K562 (cell line): ENCODE measurements at regions not wholly inside any gene's neighbourhood (a gene's known extent, or its start where the extent isn't known, plus 50 kb on each side); places are given as distances from the start of the nearest gene placed in this dataset.

ENCODE experiments used
- ATAC-seq: fragments of 200-7000 bp; cut with Tn5 transposase; 3 replicates; pipeline ENCODE4 v1.9.1; 2020; ENCODE audit warnings: moderate library complexity
- BruUV-seq: library from RNA; stranded (reverse); fragments of 400-500 nt; replicated peaks from 2 replicates; lab custom pipeline; 2021; lab: Mats Ljungman, UMichigan
- CTCF ChIA-PET: fragments of 300-600 bp; formaldehyde crosslinking; extraction: SDS; loops from one replicate; lab custom pipeline; 2021; ENCODE audit warnings: low intra/inter-chr PET ratio; lab: Yijun Ruan, JAX
- POLR2A ChIA-PET: fragments of 300-600, 350-650 bp; sonication (Branson Sonifier 250); formaldehyde crosslinking; extraction: SDS; loops from one replicate; lab custom pipeline; 2021; ENCODE audit warnings: antibody characterized with exemption, inconsistent platforms; lab: Yijun Ruan, JAX
- DNase-seq, 4 experiments: peaks; one replicate each; pipeline versions ENCODE4 v3.0.0 to v3.0.0-alpha.2; 2011 to 2018; ENCODE audit warnings: low spot score in 3 of 4, mixed read lengths in 3 of 4; ENCODE audit errors: extremely low read depth in 1 of 4
- FAIRE-seq: peaks from 2 replicates; lab custom pipeline; 2011; peaks lifted over from hg19 to GRCh38; lab: Jason Lieb, UNC
- H2AFZ ChIP-seq: 2 replicates; pipeline ENCODE4 v1.6.0; 2011; ENCODE audit warnings: low read depth, low read length, control low read depth, inconsistent platforms
- H3K27ac ChIP-seq: fragments of 200-600 bp; 3 replicates; pipeline ENCODE4 v1.8.0; 2011; ENCODE audit warnings: low read depth, mild to moderate bottlenecking, control low read depth, inconsistent platforms, low read length, moderate library complexity, mixed read lengths; ENCODE audit errors: extremely low read depth
- H3K27me3 ChIP-seq, 2 experiments: fragments of 300-600 bp in 1 of 2; 2 replicates in 1 of 2; 3 replicates in 1 of 2; pipeline versions ENCODE4 v1.6.0 to v1.8.0; 2011; ENCODE audit warnings: inconsistent platforms in 2 of 2, low read length in 2 of 2, mild to moderate bottlenecking in 1 of 2, mixed read lengths in 1 of 2, moderate library complexity in 1 of 2; ENCODE audit not compliant: control insufficient read depth in 2 of 2, insufficient read depth in 2 of 2
- H3K36me3 ChIP-seq: fragments of 300-600 bp; 3 replicates; pipeline ENCODE4 v1.8.0; 2011; ENCODE audit warnings: mild to moderate bottlenecking, low read length, inconsistent platforms; ENCODE audit not compliant: control insufficient read depth, insufficient read depth
- H3K4me1 ChIP-seq, 2 experiments: fragments of 200-600 bp in 1 of 2; replicated peaks in 1 of 2; 2 replicates in 1 of 2; 3 replicates in 1 of 2; pipeline versions ENCODE4 v1.5.1 to v1.8.0; 2011; ENCODE audit warnings: inconsistent platforms in 2 of 2, low read length in 2 of 2, mild to moderate bottlenecking in 1 of 2, mixed read lengths in 1 of 2, moderate library complexity in 1 of 2; ENCODE audit not compliant: control insufficient read depth in 2 of 2, insufficient read depth in 2 of 2
- H3K4me2 ChIP-seq: 2 replicates; pipeline ENCODE4 v1.6.1; 2011; ENCODE audit warnings: low read length, control low read depth, inconsistent platforms, mixed read lengths; ENCODE audit not compliant: insufficient read depth
- H3K4me3 ChIP-seq: fragments of 200-600 bp; sonication (generic), shearing (Covaris generic); 2 replicates; pipeline ENCODE4 v1.5.1; 2016; ENCODE audit warnings: control low read depth, inconsistent platforms
- H3K79me2 ChIP-seq: fragments of 200-600 bp; 3 replicates; pipeline ENCODE4 v1.8.0; 2011; ENCODE audit warnings: low read length, inconsistent platforms; ENCODE audit not compliant: control insufficient read depth, insufficient read depth
- H3K9ac ChIP-seq, 2 experiments: 2 replicates each; pipeline versions ENCODE4 v1.6.0 to v1.6.1; 2011; ENCODE audit warnings: low read depth in 2 of 2, low read length in 2 of 2, control low read depth in 1 of 2, inconsistent platforms in 1 of 2, mild to moderate bottlenecking in 1 of 2, mixed read lengths in 1 of 2; ENCODE audit not compliant: insufficient read depth in 1 of 2
- H3K9me1 ChIP-seq: one replicate; pipeline ENCODE4 v1.6.0; 2011; ENCODE audit warnings: inconsistent platforms, mild to moderate bottlenecking, low read length, moderate library complexity; ENCODE audit not compliant: control insufficient read depth, insufficient read depth
- H3K9me3 ChIP-seq: replicated peaks from 2 replicates; pipeline ENCODE4 v1.5.1; 2011; ENCODE audit warnings: low read depth, low read length, inconsistent platforms; ENCODE audit not compliant: control insufficient read depth, insufficient read depth
- H4K20me1 ChIP-seq: replicated peaks from 2 replicates; pipeline ENCODE4 v1.6.1; 2011; ENCODE audit warnings: low read length, inconsistent platforms, mixed read lengths; ENCODE audit not compliant: control insufficient read depth, insufficient read depth
- ADNP ChIP-seq: fragments of 200-800 bp; sonication (Bioruptor generic); IDR thresholded peaks from 2 replicates; pipeline ENCODE4 v1.6.1; 2016; ENCODE audit warnings: missing genetic modification characterization, missing compliant biosample characterization
- ATF6 ChIP-seq: sonication (generic); formaldehyde crosslinking; IDR thresholded peaks from 2 replicates; pipeline ENCODE4 v1.4.0; 2020; ENCODE audit warnings: mild to moderate bottlenecking, missing genetic modification reagents
- BCL6 ChIP-seq: fragments of 250-450 bp; sonication (Bioruptor Pico); IDR thresholded peaks from 2 replicates; pipeline ENCODE4 v1.4.0; 2020
- CBX3 ChIP-seq, 2 experiments: IDR thresholded peaks; 1 replicate in 1 of 2; 2 replicates in 1 of 2; pipeline ENCODE4 v1.6.1; 2012; ENCODE audit warnings: inconsistent platforms in 2 of 2, low read length in 2 of 2, borderline replicate concordance in 1 of 2, control low read depth in 1 of 2
- CREB1 ChIP-seq, 2 experiments: sonication (generic) in 1 of 2; formaldehyde crosslinking in 1 of 2; IDR thresholded peaks; 2 replicates each; pipeline versions ENCODE4 v1.6.1 to v1.8.0; 2012 to 2022; ENCODE audit warnings: inconsistent platforms in 1 of 2, mild to moderate bottlenecking in 1 of 2, missing genetic modification reagents in 1 of 2, moderate library complexity in 1 of 2
- GMEB1 ChIP-seq: fragments of 250-450 bp; sonication (Bioruptor Pico); IDR thresholded peaks from 2 replicates; pipeline ENCODE4 v1.4.0; 2020; ENCODE audit warnings: mild to moderate bottlenecking
- ILK ChIP-seq: fragments of 450-650 bp; IDR thresholded peaks from 2 replicates; pipeline ENCODE4 v1.6.1; 2016; ENCODE audit warnings: missing genetic modification characterization, low read depth, mild to moderate bottlenecking, missing compliant biosample characterization, moderate library complexity, borderline replicate concordance
- MAFF ChIP-seq: IDR thresholded peaks from 2 replicates; pipeline ENCODE4 v1.6.1; 2012; ENCODE audit warnings: low read length, improper control_type of control experiment
- MAFK ChIP-seq: IDR thresholded peaks from 2 replicates; pipeline ENCODE4 v1.6.1; 2011; ENCODE audit warnings: low read length, improper control_type of control experiment
- NCOA4 ChIP-seq: fragments of 450-650 bp; IDR thresholded peaks from 2 replicates; pipeline ENCODE4 v1.6.1; 2018; ENCODE audit warnings: mild to moderate bottlenecking; ENCODE audit not compliant: partially characterized antibody
- NFXL1 ChIP-seq: fragments of 450-650 bp; formaldehyde crosslinking; IDR thresholded peaks from 2 replicates; pipeline ENCODE4 v1.4.0; 2021; ENCODE audit warnings: mild to moderate bottlenecking
- PML ChIP-seq: IDR thresholded peaks from 2 replicates; pipeline ENCODE4 v1.6.1; 2012; ENCODE audit warnings: low read length, inconsistent platforms
- POU5F1 ChIP-seq: fragments of 150-350 bp; IDR thresholded peaks from 2 replicates; pipeline ENCODE4 v1.6.1; 2014; ENCODE audit warnings: borderline replicate concordance, low read length, low read depth, mild to moderate bottlenecking; ENCODE audit not compliant: partially characterized antibody
- PYGO2 ChIP-seq: fragments of 450-650 bp; IDR thresholded peaks from 2 replicates; pipeline ENCODE4 v1.6.1; 2016; ENCODE audit warnings: mild to moderate bottlenecking, missing genetic modification characterization, moderate library complexity, missing compliant biosample characterization
- RUNX1 ChIP-seq: sonication (generic); IDR thresholded peaks from 2 replicates; pipeline ENCODE4 v1.6.1; 2016; ENCODE audit warnings: antibody characterized with exemption, low read depth
- SMARCE1 ChIP-seq: fragments of 450-650 bp; IDR thresholded peaks from 2 replicates; pipeline ENCODE4 v1.7.1; 2016; ENCODE audit warnings: mild to moderate bottlenecking
- ZBED1 ChIP-seq: IDR thresholded peaks from 2 replicates; pipeline ENCODE4 v1.6.1; 2014
- ZBTB1 ChIP-seq: sonication (generic); formaldehyde crosslinking; IDR thresholded peaks from 2 replicates; pipeline ENCODE4 v1.8.1; 2023; ENCODE audit warnings: missing genetic modification reagents, low read depth, mild to moderate bottlenecking, borderline replicate concordance
- ZNF311 ChIP-seq: fragments of 250-450 bp; sonication (Bioruptor Pico); IDR thresholded peaks from 2 replicates; pipeline ENCODE4 v1.4.0; 2020; ENCODE audit warnings: mild to moderate bottlenecking, moderate library complexity
- ZNF316 ChIP-seq: fragments of 450-650 bp; IDR thresholded peaks from 2 replicates; pipeline ENCODE4 v1.6.1; 2016
- ZNF347 ChIP-seq: fragments of 450-650 bp; formaldehyde crosslinking; IDR thresholded peaks from 2 replicates; pipeline ENCODE4 v1.4.0; 2020; ENCODE audit warnings: low read depth, mild to moderate bottlenecking, moderate library complexity
- WGBS: fragments of 100-300 bp; shearing (Covaris generic); methylation state at CpG from one replicate; pipeline ENCODE4 v1.1.6; 2016; ENCODE audit warnings: low coverage, mixed read lengths; ENCODE audit not compliant: insufficient coverage; ENCODE audit errors: missing lambda C conversion rate; 5-methylcytosine and 5-hydroxymethylcytosine counted together
- in situ Hi-C: fragments of 300-500 bp; cut with MboI; formaldehyde crosslinking; loops from 4 replicates; pipeline ENCODE4 v1.15.0; 2018; ENCODE audit warnings: inconsistent platforms, mixed read lengths
- intact Hi-C: fragments of 100-400 bp; cut with micrococcal nuclease; formaldehyde crosslinking; loops from 2 replicates; pipeline ENCODE4 v1.14.2; 2022

GRCh38 chr15:29511663-29512062 is 242.0 kb upstream of the NSMCE3 start:
- intact Hi-C loops (no loop called here), in situ Hi-C loops (no loop called here)
- ChIA-PET CTCF (no interaction called here), POLR2A (no interaction called here)
- H3K4me2 ChIP-seq = no peak overlapping the region
- WGBS = 0% methylated on average over 4 of the region's 4 CpGs
- no peaks in the 10 kb centered on the region for H3K4me1 ChIP-seq
- no TSS peak for BruUV-seq
- FAIRE-seq (no peak), DNase-seq (no peak), ATAC-seq (no peak)
- H3K36me3 ChIP-seq = no peaks in the 10 kb centered on the region
- H2AFZ ChIP-seq = no peak overlapping the region
- TF ChIP-seq NCOA4 (no peak), ZBED1 (no peak), ZNF316 (peak; percentile 61), MAFF (peak; percentile 50; the same call in 1 of the 2 replicates), NFXL1 (CRISPR knock-in tag) (no peak), ZNF311 (CRISPR knock-in tag) (no peak), ATF6 (no peak), PYGO2 (tag) (no peak), ADNP (tag) (no peak), POU5F1 (no peak), BCL6 (CRISPR knock-in tag) (no peak), ZNF347 (CRISPR knock-in tag) (no peak), PML (no peak), RUNX1 (no peak), ILK (no peak), ZBTB1 (CRISPR knock-in tag) (no peak), MAFK (peak; percentile 41), GMEB1 (CRISPR knock-in tag) (no peak), CREB1 (IDR thresholded peaks at IDR 0.05) (no peak), CREB1 (CRISPR knock-in tag; IDR thresholded peaks at IDR 0.05) (no peak), SMARCE1 (no peak), CBX3 (IDR thresholded peaks at IDR 0.05; ENCODE audit: borderline replicate concordance in 1 of 2, low read length in 2 of 2) (no peak)
- no peak overlapping the region for H3K27ac ChIP-seq
- no peak overlapping the region for H3K9ac ChIP-seq
- H3K27me3 ChIP-seq = no peaks in the 10 kb centered on the region
- no peaks in the 10 kb centered on the region for H4K20me1 ChIP-seq
- no peaks in the 10 kb centered on the region for H3K9me3 ChIP-seq
- H3K4me3 ChIP-seq = no peak overlapping the region
- no peaks in the 10 kb centered on the region for H3K79me2 ChIP-seq
- no peaks in the 10 kb centered on the region for H3K9me1 ChIP-seq
